Thoracic aorta (tissue), 2 donors: ENCODE measurements at regions not wholly inside any gene's neighbourhood (a gene's known extent, or its start where the extent isn't known, plus 50 kb on each side); places are given as distances from the start of the nearest gene placed in this dataset.

Source experiments
- ATAC-seq: fragments of 150-250 bp; one replicate; pipeline ENCODE4 v1.8.0; 2017; ENCODE audit warnings: low read depth; ENCODE audit not compliant: insufficient number of reproducible peaks, low FRiP score
- DNase-seq: peaks from one replicate; pipeline ENCODE4 v3.0.0-alpha.2; 2020; ENCODE audit warnings: low spot score
- H3K27ac ChIP-seq, 2 donors: fragments of 200-600 bp; sonication (generic); 1 replicate in 1 of 2; 2 replicates in 1 of 2; pipeline ENCODE4 v1.5.1; 2016; ENCODE audit warnings: mild to moderate bottlenecking in 2 of 2, moderate library complexity in 2 of 2
- H3K27me3 ChIP-seq: fragments of 200-600 bp; sonication (generic); replicated peaks from 2 replicates; pipeline ENCODE4 v1.6.0; 2016; ENCODE audit warnings: mild to moderate bottlenecking; ENCODE audit not compliant: insufficient read depth
- H3K36me3 ChIP-seq: fragments of 200-600 bp; sonication (generic); one replicate; pipeline ENCODE4 v1.5.1; 2016
- H3K4me1 ChIP-seq, 2 donors: fragments of 200-600 bp; sonication (generic); 1 replicate in 1 of 2; 2 replicates in 1 of 2; pipeline versions ENCODE4 v1.5.1 to v1.6.0; 2016; ENCODE audit warnings: low read depth in 2 of 2, mild to moderate bottlenecking in 1 of 2; ENCODE audit not compliant: control insufficient read depth in 1 of 2
- H3K4me3 ChIP-seq: fragments of 200-600 bp; sonication (generic); 2 replicates; pipeline ENCODE4 v1.5.1; 2016; ENCODE audit warnings: mild to moderate bottlenecking
- H3K9me3 ChIP-seq: fragments of 200-600 bp; sonication (generic); 2 replicates; pipeline ENCODE4 v1.5.1; 2016
- TF ChIP-seq, protein P1 (sequence below): fragments of 200-600 bp; sonication (generic); IDR thresholded peaks from one replicate; pipeline ENCODE4 v1.5.1; 2019; ENCODE audit warnings: antibody characterized with exemption

DNA sequence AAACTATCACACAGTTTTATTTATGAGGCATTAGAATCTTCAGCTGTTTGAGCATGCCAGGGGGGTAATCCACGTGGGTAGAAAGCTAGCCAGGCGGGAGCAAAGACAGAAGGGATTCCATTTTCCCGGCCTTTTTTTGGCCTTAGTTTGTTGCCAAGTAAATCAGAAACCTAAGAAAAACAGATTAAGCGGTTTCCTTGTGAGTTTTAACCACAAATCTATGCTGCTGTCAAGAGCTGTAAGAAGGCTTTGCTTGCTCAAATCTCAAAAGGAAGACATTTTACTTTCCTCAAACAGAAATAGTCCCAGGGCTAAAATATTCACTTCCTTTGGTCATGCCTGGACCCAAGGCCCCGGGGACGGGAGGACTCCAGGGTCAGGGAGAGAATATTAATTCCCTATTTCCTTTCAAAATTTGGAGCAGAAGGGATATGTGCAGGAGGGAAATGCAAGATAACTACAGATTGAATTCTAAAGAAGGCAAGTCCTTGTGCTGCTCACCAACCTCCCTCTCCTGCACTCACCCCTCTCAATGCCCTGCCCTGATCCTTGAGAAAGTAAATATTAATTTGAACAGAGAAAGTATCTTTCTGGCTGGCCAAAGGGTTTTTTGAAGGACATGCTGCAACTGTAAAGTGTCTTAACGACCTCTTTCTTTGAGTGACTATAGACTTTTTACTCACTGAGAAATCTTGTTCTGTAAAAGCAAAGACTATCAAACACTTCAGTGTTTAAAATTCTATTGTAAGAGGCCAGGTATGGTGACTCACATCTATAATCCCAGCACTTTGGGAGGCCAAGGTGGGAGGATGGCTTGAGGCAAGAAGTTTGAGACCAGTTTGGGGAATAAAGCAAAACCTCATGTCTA is 75.7 kb downstream of the HSD17B6 start:
- TF ChIP-seq, protein P1, sequence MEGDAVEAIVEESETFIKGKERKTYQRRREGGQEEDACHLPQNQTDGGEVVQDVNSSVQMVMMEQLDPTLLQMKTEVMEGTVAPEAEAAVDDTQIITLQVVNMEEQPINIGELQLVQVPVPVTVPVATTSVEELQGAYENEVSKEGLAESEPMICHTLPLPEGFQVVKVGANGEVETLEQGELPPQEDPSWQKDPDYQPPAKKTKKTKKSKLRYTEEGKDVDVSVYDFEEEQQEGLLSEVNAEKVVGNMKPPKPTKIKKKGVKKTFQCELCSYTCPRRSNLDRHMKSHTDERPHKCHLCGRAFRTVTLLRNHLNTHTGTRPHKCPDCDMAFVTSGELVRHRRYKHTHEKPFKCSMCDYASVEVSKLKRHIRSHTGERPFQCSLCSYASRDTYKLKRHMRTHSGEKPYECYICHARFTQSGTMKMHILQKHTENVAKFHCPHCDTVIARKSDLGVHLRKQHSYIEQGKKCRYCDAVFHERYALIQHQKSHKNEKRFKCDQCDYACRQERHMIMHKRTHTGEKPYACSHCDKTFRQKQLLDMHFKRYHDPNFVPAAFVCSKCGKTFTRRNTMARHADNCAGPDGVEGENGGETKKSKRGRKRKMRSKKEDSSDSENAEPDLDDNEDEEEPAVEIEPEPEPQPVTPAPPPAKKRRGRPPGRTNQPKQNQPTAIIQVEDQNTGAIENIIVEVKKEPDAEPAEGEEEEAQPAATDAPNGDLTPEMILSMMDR: no peak
- H3K36me3 ChIP-seq: no peaks in the 10 kb centered on the region
- H3K27me3 ChIP-seq: no peaks in the 10 kb centered on the region
- H3K27ac ChIP-seq: peak overlapping the region in 1 of 2 donors; percentile 28
- peaks cover 2 to 39% of the 10 kb centered on the region in 2 donors for H3K4me1 ChIP-seq
- H3K4me3 ChIP-seq: no peak overlapping the region
- H3K9me3 ChIP-seq: no peaks in the 10 kb centered on the region
- DNase-seq (no peak), ATAC-seq (no peak)
